Neural cell (in vitro differentiated cells): ENCODE measurements at regions not wholly inside any gene's neighbourhood (a gene's known extent, or its start where the extent isn't known, plus 50 kb on each side); places are given as distances from the start of the nearest gene placed in this dataset.

Experiments used
- H2AFZ ChIP-seq: fragments of 200-600, 300-800 bp; sonication (generic), shearing (Covaris generic); 2 replicates; pipeline ENCODE4 v1.6.0; 2014; ENCODE audit warnings: low read depth, mild to moderate bottlenecking, antibody characterized with exemption, low read length, moderate library complexity
- H3F3A ChIP-seq: fragments of 200-600 bp; shearing (Covaris generic); 2 replicates; pipeline ENCODE4 v1.6.1; 2016; ENCODE audit warnings: mild to moderate bottlenecking, moderate library complexity, mixed read lengths, antibody characterized with exemption, low read length; ENCODE audit not compliant: insufficient read depth, poor library complexity, severe bottlenecking
- H3K27ac ChIP-seq: fragments of 200-600, 300-800 bp; sonication (generic), shearing (Covaris generic); 2 replicates; pipeline ENCODE4 v1.5.1; 2014; ENCODE audit warnings: mild to moderate bottlenecking, low read length, moderate library complexity
- H3K27me3 ChIP-seq: fragments of 300-800, 200-600 bp; sonication (generic), shearing (Covaris generic); 2 replicates; pipeline ENCODE4 v1.6.0; 2014; ENCODE audit warnings: mild to moderate bottlenecking, low read depth, low read length, moderate library complexity; ENCODE audit not compliant: insufficient read depth
- H3K36me3 ChIP-seq: fragments of 300-800, 200-600 bp; sonication (generic), shearing (Covaris generic); 2 replicates; pipeline ENCODE4 v1.5.1; 2014; ENCODE audit warnings: mild to moderate bottlenecking, antibody characterized with exemption, low read length, moderate library complexity; ENCODE audit not compliant: insufficient read depth
- H3K4me2 ChIP-seq: fragments of 300-800, 200-600 bp; sonication (generic), shearing (Covaris generic); 2 replicates; pipeline ENCODE4 v1.6.0; 2014; ENCODE audit warnings: mild to moderate bottlenecking, low read length
- H3K4me3 ChIP-seq: fragments of 300-800, 200-600 bp; sonication (generic), shearing (Covaris generic); 2 replicates; pipeline ENCODE4 v1.5.1; 2014; ENCODE audit warnings: mild to moderate bottlenecking, low read length, moderate library complexity
- H3K79me2 ChIP-seq: fragments of 200-600 bp; shearing (Covaris generic); replicated peaks from 2 replicates; pipeline ENCODE4 v1.6.0; 2014; ENCODE audit warnings: mild to moderate bottlenecking, low read length, moderate library complexity; ENCODE audit not compliant: insufficient read depth
- H3K9ac ChIP-seq: fragments of 300-800, 200-600 bp; sonication (generic), shearing (Covaris generic); 2 replicates; pipeline ENCODE4 v1.6.1; 2016; ENCODE audit warnings: mild to moderate bottlenecking, low read length, mixed read lengths
- H3K9me2 ChIP-seq: fragments of 200-600 bp; shearing (Covaris generic); 2 replicates; pipeline ENCODE4 v1.6.1; 2016; ENCODE audit warnings: mild to moderate bottlenecking, low read length, mixed read lengths; ENCODE audit not compliant: insufficient read depth
- H3K9me3 ChIP-seq: fragments of 200-600, 300-800 bp; sonication (generic), shearing (Covaris generic); 2 replicates; pipeline ENCODE4 v1.6.1; 2016; ENCODE audit warnings: mild to moderate bottlenecking, mixed run types, low read length, moderate library complexity, mixed read lengths
- H4K20me1 ChIP-seq: fragments of 200-600 bp; shearing (Covaris generic); 2 replicates; pipeline ENCODE4 v1.6.1; 2016; ENCODE audit warnings: mild to moderate bottlenecking, mixed run types; ENCODE audit not compliant: insufficient read depth
- EP300 ChIP-seq: fragments of 450-650 bp; conservative IDR thresholded peaks from 2 replicates; pipeline ENCODE4 v1.6.1; 2014; ENCODE audit warnings: antibody characterized with exemption, mild to moderate bottlenecking, moderate library complexity; ENCODE audit not compliant: poor library complexity, severe bottlenecking
- EZH2 ChIP-seq: fragments of 200-600, 300-800 bp; shearing (Covaris generic), sonication (generic); IDR thresholded peaks from 2 replicates; pipeline ENCODE4 v1.6.1; 2014; ENCODE audit warnings: antibody characterized with exemption, low read length, borderline replicate concordance, mild to moderate bottlenecking; ENCODE audit not compliant: insufficient read depth, poor library complexity, severe bottlenecking
- MXI1 ChIP-seq: fragments of 450-650 bp; conservative IDR thresholded peaks from 2 replicates; pipeline ENCODE4 v1.6.1; 2014; ENCODE audit warnings: antibody characterized with exemption, mild to moderate bottlenecking; ENCODE audit not compliant: poor library complexity, severe bottlenecking
- POLR2AphosphoS5 ChIP-seq: IDR thresholded peaks from 2 replicates; pipeline ENCODE4 v1.6.1; 2012
- RAD21 ChIP-seq: fragments of 450-650 bp; conservative IDR thresholded peaks from 2 replicates; pipeline ENCODE4 v1.6.1; 2014; ENCODE audit warnings: antibody characterized with exemption, mild to moderate bottlenecking, moderate library complexity
- SMC3 ChIP-seq: fragments of 450-650 bp; conservative IDR thresholded peaks from 2 replicates; pipeline ENCODE4 v1.6.1; 2014; ENCODE audit warnings: antibody characterized with exemption, mild to moderate bottlenecking, moderate library complexity; ENCODE audit not compliant: poor library complexity
- TAF1 ChIP-seq: IDR thresholded peaks from 2 replicates; pipeline ENCODE4 v1.6.1; 2012; ENCODE audit warnings: low read depth
- TF ChIP-seq, protein P1 (sequence below): IDR thresholded peaks from 2 replicates; pipeline ENCODE4 v1.6.1; 2012; ENCODE audit warnings: borderline replicate concordance
- TF ChIP-seq, protein P2 (sequence below): fragments of 450-650 bp; IDR thresholded peaks from 2 replicates; pipeline ENCODE4 v1.5.1; 2014; ENCODE audit warnings: antibody characterized with exemption, mild to moderate bottlenecking, moderate library complexity; ENCODE audit not compliant: poor library complexity, severe bottlenecking

DNA sequence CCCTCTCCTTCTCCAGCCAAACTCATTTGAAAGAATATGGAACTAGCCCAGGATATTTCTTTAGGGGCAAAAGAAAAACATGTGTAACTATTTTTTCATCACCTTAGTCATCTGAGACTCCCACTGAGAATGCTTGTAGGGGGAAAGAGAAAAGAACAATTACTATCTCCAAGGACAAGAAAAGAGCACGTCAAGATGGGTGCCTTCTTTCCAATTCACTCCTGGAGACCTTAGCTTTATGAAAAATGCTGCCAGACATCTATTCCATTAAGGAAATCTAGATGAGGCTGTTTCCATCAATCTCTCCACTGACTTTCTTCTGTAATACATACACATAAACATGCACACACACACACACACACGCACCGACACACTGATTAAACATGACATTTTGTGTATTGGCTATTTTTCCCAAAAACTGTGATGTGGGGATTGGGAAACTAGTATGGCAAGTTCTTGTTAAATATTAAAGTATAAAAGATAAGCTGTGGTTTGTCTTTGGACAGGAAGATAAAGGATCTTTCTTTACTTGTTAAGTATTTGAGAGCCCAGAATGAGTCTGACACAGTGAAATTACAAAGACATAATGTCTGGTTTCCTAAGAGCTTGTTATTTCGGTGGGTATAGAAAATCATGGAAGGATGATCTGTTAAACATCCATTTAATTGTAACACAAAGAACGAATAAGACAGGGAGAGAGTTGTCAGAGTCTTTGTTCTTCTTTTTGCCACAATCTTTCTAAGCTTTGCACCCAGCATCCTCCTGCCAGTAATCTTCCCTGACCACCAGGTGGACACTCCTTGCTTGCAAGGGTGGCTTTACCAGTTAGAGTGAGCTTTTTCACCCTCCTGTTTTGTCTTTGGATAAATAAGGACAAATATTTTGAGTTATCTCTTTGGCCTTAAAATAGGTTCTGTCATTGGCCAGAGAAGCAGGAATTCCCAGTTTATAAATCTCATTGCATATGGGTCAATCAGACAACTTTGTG, 177.3 kb upstream of the TMEM72 start:
- Histone ChIP-seq H4K20me1 (no peaks in the 10 kb centered on the region), H3K79me2 (no peaks in the 10 kb centered on the region), H3K9me2 (no peaks in the 10 kb centered on the region)

DNA sequence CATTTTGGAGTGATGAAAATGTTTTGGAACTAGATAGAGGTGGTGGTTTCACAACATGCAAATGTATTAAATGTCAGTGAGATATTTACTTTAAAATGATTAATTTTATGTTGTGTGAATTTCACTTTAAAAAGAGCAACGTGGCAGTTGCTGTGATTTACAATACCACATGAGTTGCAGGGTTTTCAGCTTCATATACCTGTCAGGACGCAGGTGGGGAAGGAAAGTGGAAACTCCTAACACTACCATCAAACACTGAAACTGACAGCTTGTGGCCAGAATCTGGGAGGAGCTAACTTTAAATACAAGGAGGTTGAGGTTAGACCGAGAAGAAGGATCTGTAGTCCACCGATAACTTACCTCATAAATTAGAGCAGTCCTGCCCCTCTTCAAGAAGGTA, 168.9 kb upstream of the TMEM72 start:
- H3K36me3 ChIP-seq = no peaks in the 10 kb centered on the region
- H3K4me3 ChIP-seq = no peak overlapping the region
- H3K9me3 ChIP-seq = no peaks in the 10 kb centered on the region
- no peaks in the 10 kb centered on the region for H3K79me2 ChIP-seq
- TF ChIP-seq TAF1 (no peak), MXI1 (no peak), EZH2 (no peak), SMC3 (no peak), RAD21 (no peak), POLR2AphosphoS5 (no peak), EP300 (no peak)
- TF ChIP-seq, protein P1, sequence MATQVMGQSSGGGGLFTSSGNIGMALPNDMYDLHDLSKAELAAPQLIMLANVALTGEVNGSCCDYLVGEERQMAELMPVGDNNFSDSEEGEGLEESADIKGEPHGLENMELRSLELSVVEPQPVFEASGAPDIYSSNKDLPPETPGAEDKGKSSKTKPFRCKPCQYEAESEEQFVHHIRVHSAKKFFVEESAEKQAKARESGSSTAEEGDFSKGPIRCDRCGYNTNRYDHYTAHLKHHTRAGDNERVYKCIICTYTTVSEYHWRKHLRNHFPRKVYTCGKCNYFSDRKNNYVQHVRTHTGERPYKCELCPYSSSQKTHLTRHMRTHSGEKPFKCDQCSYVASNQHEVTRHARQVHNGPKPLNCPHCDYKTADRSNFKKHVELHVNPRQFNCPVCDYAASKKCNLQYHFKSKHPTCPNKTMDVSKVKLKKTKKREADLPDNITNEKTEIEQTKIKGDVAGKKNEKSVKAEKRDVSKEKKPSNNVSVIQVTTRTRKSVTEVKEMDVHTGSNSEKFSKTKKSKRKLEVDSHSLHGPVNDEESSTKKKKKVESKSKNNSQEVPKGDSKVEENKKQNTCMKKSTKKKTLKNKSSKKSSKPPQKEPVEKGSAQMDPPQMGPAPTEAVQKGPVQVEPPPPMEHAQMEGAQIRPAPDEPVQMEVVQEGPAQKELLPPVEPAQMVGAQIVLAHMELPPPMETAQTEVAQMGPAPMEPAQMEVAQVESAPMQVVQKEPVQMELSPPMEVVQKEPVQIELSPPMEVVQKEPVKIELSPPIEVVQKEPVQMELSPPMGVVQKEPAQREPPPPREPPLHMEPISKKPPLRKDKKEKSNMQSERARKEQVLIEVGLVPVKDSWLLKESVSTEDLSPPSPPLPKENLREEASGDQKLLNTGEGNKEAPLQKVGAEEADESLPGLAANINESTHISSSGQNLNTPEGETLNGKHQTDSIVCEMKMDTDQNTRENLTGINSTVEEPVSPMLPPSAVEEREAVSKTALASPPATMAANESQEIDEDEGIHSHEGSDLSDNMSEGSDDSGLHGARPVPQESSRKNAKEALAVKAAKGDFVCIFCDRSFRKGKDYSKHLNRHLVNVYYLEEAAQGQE = no peak
- TF ChIP-seq, protein P2, sequence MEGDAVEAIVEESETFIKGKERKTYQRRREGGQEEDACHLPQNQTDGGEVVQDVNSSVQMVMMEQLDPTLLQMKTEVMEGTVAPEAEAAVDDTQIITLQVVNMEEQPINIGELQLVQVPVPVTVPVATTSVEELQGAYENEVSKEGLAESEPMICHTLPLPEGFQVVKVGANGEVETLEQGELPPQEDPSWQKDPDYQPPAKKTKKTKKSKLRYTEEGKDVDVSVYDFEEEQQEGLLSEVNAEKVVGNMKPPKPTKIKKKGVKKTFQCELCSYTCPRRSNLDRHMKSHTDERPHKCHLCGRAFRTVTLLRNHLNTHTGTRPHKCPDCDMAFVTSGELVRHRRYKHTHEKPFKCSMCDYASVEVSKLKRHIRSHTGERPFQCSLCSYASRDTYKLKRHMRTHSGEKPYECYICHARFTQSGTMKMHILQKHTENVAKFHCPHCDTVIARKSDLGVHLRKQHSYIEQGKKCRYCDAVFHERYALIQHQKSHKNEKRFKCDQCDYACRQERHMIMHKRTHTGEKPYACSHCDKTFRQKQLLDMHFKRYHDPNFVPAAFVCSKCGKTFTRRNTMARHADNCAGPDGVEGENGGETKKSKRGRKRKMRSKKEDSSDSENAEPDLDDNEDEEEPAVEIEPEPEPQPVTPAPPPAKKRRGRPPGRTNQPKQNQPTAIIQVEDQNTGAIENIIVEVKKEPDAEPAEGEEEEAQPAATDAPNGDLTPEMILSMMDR = no peak
- no peaks in the 10 kb centered on the region for H3K9me2 ChIP-seq
- H3K4me2 ChIP-seq = no peak overlapping the region
- H3K27ac ChIP-seq = no peak overlapping the region
- no peaks in the 10 kb centered on the region for H4K20me1 ChIP-seq
- H3K9ac ChIP-seq = no peak overlapping the region
- no peak overlapping the region for H2AFZ ChIP-seq
- H3K27me3 ChIP-seq = no peaks in the 10 kb centered on the region
- no peaks in the 10 kb centered on the region for H3F3A ChIP-seq

More for the DNA sequence above, 177.3 kb upstream of the TMEM72 start:
- H3K9me3 ChIP-seq = no peaks in the 10 kb centered on the region
- no peaks in the 10 kb centered on the region for H3F3A ChIP-seq
- no peak overlapping the region for H3K4me3 ChIP-seq
- no peaks in the 10 kb centered on the region for H3K36me3 ChIP-seq
- no peak overlapping the region for H3K9ac ChIP-seq
- H3K27me3 ChIP-seq = no peaks in the 10 kb centered on the region
- TF ChIP-seq POLR2AphosphoS5 (no peak), EP300 (no peak)
- H3K27ac ChIP-seq = no peak overlapping the region
- H2AFZ ChIP-seq = no peak overlapping the region
- no peak overlapping the region for H3K4me2 ChIP-seq
